HEK293 (cell line): ENCODE measurements at regions not wholly inside any gene's neighbourhood (a gene's known extent, or its start where the extent isn't known, plus 50 kb on each side); places are given as distances from the start of the nearest gene placed in this dataset.
A peak's percentile ranks its signal among the peaks of the same experiment; 100 is the strongest.

Experiments used
- CTCF ChIA-PET: fragments of 350-600 bp; formaldehyde crosslinking; extraction: SDS; loops from one replicate; lab custom pipeline; 2021; ENCODE audit warnings: antibody characterized with exemption; lab: Yijun Ruan, JAX
- POLR2A ChIA-PET: fragments of 300-600 bp; formaldehyde crosslinking; extraction: SDS; loops from one replicate; lab custom pipeline; 2020; ENCODE audit warnings: antibody characterized with exemption, inconsistent platforms; lab: Yijun Ruan, JAX
- H3K27ac ChIP-seq: fragments of 200-500 bp; sonication (Bioruptor generic); 2 replicates; pipeline ENCODE4 v1.5.1; 2014; ENCODE audit warnings: low read depth, low read length, control low read depth, inconsistent platforms; ENCODE audit errors: extremely low read depth
- H3K36me3 ChIP-seq, 2 experiments: fragments of 200-500 bp in 1 of 2; sonication (Bioruptor generic) in 1 of 2; 1 replicate in 1 of 2; 2 replicates in 1 of 2; pipeline ENCODE4 v1.5.1; 2014 to 2017; ENCODE audit warnings: inconsistent platforms in 2 of 2, low read length in 2 of 2; ENCODE audit not compliant: control insufficient read depth in 2 of 2, insufficient read depth in 1 of 2
- H3K4me1 ChIP-seq: fragments of 200-500 bp; sonication (Bioruptor generic); 2 replicates; pipeline ENCODE4 v1.5.1; 2014; ENCODE audit warnings: mild to moderate bottlenecking, low read length, inconsistent platforms; ENCODE audit not compliant: control insufficient read depth, insufficient read depth
- H3K4me3 ChIP-seq: 2 replicates; pipeline ENCODE4 v1.5.1; 2011; ENCODE audit warnings: low read depth, mild to moderate bottlenecking, control low read depth, low read length, moderate library complexity
- H3K9me3 ChIP-seq: fragments of 200-500 bp; sonication (Bioruptor generic); 2 replicates; pipeline ENCODE4 v1.5.1; 2014; ENCODE audit warnings: low read depth, low read length, inconsistent platforms; ENCODE audit not compliant: control insufficient read depth, insufficient read depth
- EGR2 ChIP-seq: fragments of 450-650 bp; formaldehyde crosslinking; IDR thresholded peaks from 2 replicates; pipeline ENCODE4 v1.5.1; 2016; ENCODE audit warnings: low read depth, missing biosample characterization, missing genetic modification characterization
- ELK4 ChIP-seq: IDR thresholded peaks from 2 replicates; pipeline ENCODE4 v1.6.1; 2011; ENCODE audit warnings: mild to moderate bottlenecking, low read depth, low read length, borderline replicate concordance
- INSM2 ChIP-seq: fragments of 450-650 bp; formaldehyde crosslinking; IDR thresholded peaks from 2 replicates; pipeline ENCODE4 v1.5.1; 2016; ENCODE audit warnings: missing biosample characterization, missing genetic modification characterization
- PRDM6 ChIP-seq: fragments of 450-650 bp; formaldehyde crosslinking; IDR thresholded peaks from 2 replicates; pipeline ENCODE4 v1.5.1; 2017; ENCODE audit warnings: missing biosample characterization, missing genetic modification characterization
- WT1 ChIP-seq: fragments of 450-650 bp; formaldehyde crosslinking; IDR thresholded peaks from 2 replicates; pipeline ENCODE4 v1.5.1; 2016; ENCODE audit warnings: missing biosample characterization, missing genetic modification characterization
- ZNF157 ChIP-seq: fragments of 450-650 bp; formaldehyde crosslinking; IDR thresholded peaks from 2 replicates; pipeline ENCODE4 v1.5.1; 2016; ENCODE audit warnings: missing biosample characterization, missing genetic modification characterization
- ZNF18 ChIP-seq: fragments of 450-650 bp; formaldehyde crosslinking; IDR thresholded peaks from 2 replicates; pipeline ENCODE4 v1.5.1; 2016; ENCODE audit warnings: missing biosample characterization, missing genetic modification characterization
- ZNF214 ChIP-seq: fragments of 450-650 bp; formaldehyde crosslinking; IDR thresholded peaks from 2 replicates; pipeline ENCODE4 v1.5.1; 2017; ENCODE audit warnings: missing biosample characterization, mild to moderate bottlenecking, missing genetic modification characterization, borderline replicate concordance
- ZNF335 ChIP-seq: fragments of 450-650 bp; formaldehyde crosslinking; conservative IDR thresholded peaks from 2 replicates; pipeline ENCODE4 v1.5.1; 2016; ENCODE audit warnings: missing biosample characterization, missing genetic modification characterization
- ZNF433 ChIP-seq: fragments of 450-650 bp; formaldehyde crosslinking; IDR thresholded peaks from 2 replicates; pipeline ENCODE4 v1.5.1; 2016; ENCODE audit warnings: missing biosample characterization, missing genetic modification characterization, low read depth
- ZNF473 ChIP-seq: fragments of 450-650 bp; formaldehyde crosslinking; IDR thresholded peaks from 2 replicates; pipeline ENCODE4 v1.5.1; 2017; ENCODE audit warnings: missing biosample characterization, missing genetic modification characterization
- ZNF530 ChIP-seq: fragments of 450-650 bp; formaldehyde crosslinking; IDR thresholded peaks from 2 replicates; pipeline ENCODE4 v1.5.1; 2016; ENCODE audit warnings: low read depth, missing biosample characterization, missing genetic modification characterization
- ZNF558 ChIP-seq: fragments of 450-650 bp; formaldehyde crosslinking; IDR thresholded peaks from 2 replicates; pipeline ENCODE4 v1.5.1; 2016; ENCODE audit warnings: missing biosample characterization, missing genetic modification characterization
- ZNF645 ChIP-seq: fragments of 450-650 bp; formaldehyde crosslinking; IDR thresholded peaks from 2 replicates; pipeline ENCODE4; 2016; ENCODE audit warnings: missing biosample characterization, missing genetic modification characterization
- ZNF776 ChIP-seq: fragments of 450-650 bp; formaldehyde crosslinking; IDR thresholded peaks from 2 replicates; pipeline ENCODE4 v1.5.0; 2017; ENCODE audit warnings: missing biosample characterization, missing genetic modification characterization, borderline replicate concordance
- ZSCAN30 ChIP-seq: fragments of 450-650 bp; IDR thresholded peaks from 2 replicates; pipeline ENCODE4 v1.5.1; 2018; ENCODE audit warnings: missing biosample characterization, mild to moderate bottlenecking, missing genetic modification characterization, moderate library complexity

GRCh38 chr7:126040114-126041045 lies 1110.8 kb upstream of the POT1 start:
- Histone ChIP-seq H3K27ac (no peak overlapping the region), H3K9me3 (no peaks in the 10 kb centered on the region), H3K4me1 (no peaks in the 10 kb centered on the region), H3K36me3 (no peaks in the 10 kb centered on the region), H3K4me3 (no peak overlapping the region)
- ChIA-PET POLR2A (no interaction called here), CTCF (no interaction called here)
- TF ChIP-seq ELK4, result no peak
- TF ChIP-seq ZNF335 (tag by site-specific recombination), result peak; percentile 21; the same call in 1 of the 2 replicates
- TF ChIP-seq WT1 (tag by site-specific recombination), result no peak

GRCh38 chr7:126026421-126027088 lies 1096.9 kb upstream of the POT1 start:
- no peak overlapping the region for H3K27ac ChIP-seq
- H3K36me3 ChIP-seq, result no peaks in the 10 kb centered on the region
- ChIA-PET POLR2A (no interaction called here), CTCF (no interaction called here)
- no peak overlapping the region for H3K4me3 ChIP-seq
- no peaks in the 10 kb centered on the region for H3K9me3 ChIP-seq
- no peak for TF ChIP-seq ZNF214
- no peak for TF ChIP-seq ZNF157 (tag by site-specific recombination)
- no peak for TF ChIP-seq ZNF558 (tag by site-specific recombination)
- no peak for TF ChIP-seq EGR2 (tag by site-specific recombination)
- TF ChIP-seq ZNF18, result no peak
- TF ChIP-seq INSM2 (tag by site-specific recombination), result no peak
- no peak for TF ChIP-seq ZNF776 (tag by site-specific recombination)
- H3K4me1 ChIP-seq, result no peaks in the 10 kb centered on the region

- CTCF ChIA-PET, result no interaction called here
- no peak for TF ChIP-seq PRDM6 (tag by site-specific recombination)
- TF ChIP-seq ZNF645 (tag by site-specific recombination), result no peak
- TF ChIP-seq ZSCAN30, result no peak
- no peak for TF ChIP-seq ZNF530
- no peak for TF ChIP-seq ZNF433
- TF ChIP-seq ZNF473 (tag by site-specific recombination), result no peak
- Histone ChIP-seq H3K27ac (no peak overlapping the region), H3K9me3 (no peaks in the 10 kb centered on the region), H3K36me3 (no peaks in the 10 kb centered on the region), H3K4me3 (no peak overlapping the region), H3K4me1 (no peaks in the 10 kb centered on the region)
- POLR2A ChIA-PET, result no interaction called here
Measured at GRCh38 chr7:126022452-126022851, 1092.8 kb upstream of the POT1 start.
